Liver (tissue), 8 donors: ENCODE measurements at regions not wholly inside any gene's neighbourhood (a gene's known extent, or its start where the extent isn't known, plus 50 kb on each side); places are given as distances from the start of the nearest gene placed in this dataset.

Source experiments
- DNase-seq: peaks from one replicate; pipeline ENCODE4 v3.0.0-alpha.2; 2017; ENCODE audit warnings: low spot score
- H3K27ac ChIP-seq, 2 donors: one replicate each; pipeline ENCODE4 v1.7.0; 2013; ENCODE audit warnings: inconsistent platforms in 2 of 2, low read length in 2 of 2, control low read depth in 1 of 2, low read depth in 1 of 2, mild to moderate bottlenecking in 1 of 2
- H3K27me3 ChIP-seq, 4 donors: one replicate each; pipeline versions ENCODE4 v1.6.1 to v1.7.0; 2013; ENCODE audit warnings: low read length in 3 of 4, inconsistent platforms in 1 of 4, mild to moderate bottlenecking in 1 of 4, moderate library complexity in 1 of 4; ENCODE audit not compliant: control insufficient read depth in 4 of 4, insufficient read depth in 4 of 4
- H3K36me3 ChIP-seq, 4 donors: one replicate each; pipeline versions ENCODE4 v1.6.1 to v1.7.0; 2013; ENCODE audit warnings: low read length in 3 of 4, mild to moderate bottlenecking in 3 of 4, low read depth in 1 of 4, moderate library complexity in 1 of 4; ENCODE audit not compliant: control insufficient read depth in 4 of 4, insufficient read depth in 3 of 4
- H3K4me1 ChIP-seq, 4 donors: one replicate each; pipeline versions ENCODE4 v1.6.1 to v1.7.0; 2013; ENCODE audit warnings: low read length in 3 of 4, mild to moderate bottlenecking in 3 of 4, moderate library complexity in 1 of 4; ENCODE audit not compliant: control insufficient read depth in 4 of 4, insufficient read depth in 4 of 4
- H3K4me3 ChIP-seq, 3 donors: one replicate each; pipeline versions ENCODE4 v1.6.1 to v1.7.0; 2013; ENCODE audit warnings: low read length in 3 of 3, control low read depth in 1 of 3, low read depth in 1 of 3, mild to moderate bottlenecking in 1 of 3
- H3K9ac ChIP-seq, 2 donors: one replicate each; pipeline ENCODE4 v1.7.0; 2013; ENCODE audit warnings: low read length in 2 of 2, mild to moderate bottlenecking in 2 of 2, moderate library complexity in 2 of 2, control low read depth in 1 of 2, low read depth in 1 of 2
- H3K9me3 ChIP-seq, 4 donors: one replicate each; pipeline versions ENCODE4 v1.6.1 to v1.7.0; 2013; ENCODE audit warnings: low read length in 3 of 4; ENCODE audit not compliant: control insufficient read depth in 4 of 4
- EGR1 ChIP-seq, 2 donors: IDR thresholded peaks; 2 replicates each; pipeline ENCODE4 v1.6.1; 2016 to 2018; ENCODE audit warnings: antibody characterized with exemption in 2 of 2, low read depth in 2 of 2
- FOXA2 ChIP-seq: IDR thresholded peaks from 2 replicates; pipeline ENCODE4 v1.6.1; 2016; ENCODE audit warnings: antibody characterized with exemption
- GABPA ChIP-seq, 2 donors: IDR thresholded peaks in 1 of 2; conservative IDR thresholded peaks in 1 of 2; 2 replicates each; pipeline ENCODE4 v1.6.1; 2016; ENCODE audit warnings: antibody characterized with exemption in 2 of 2, mild to moderate bottlenecking in 1 of 2, moderate library complexity in 1 of 2
- HNF4A ChIP-seq, 2 donors: conservative IDR thresholded peaks; 2 replicates each; pipeline ENCODE4 v1.6.1; 2016; ENCODE audit warnings: antibody characterized with exemption in 2 of 2, mild to moderate bottlenecking in 2 of 2
- HNF4G ChIP-seq: IDR thresholded peaks from 2 replicates; pipeline ENCODE4 v1.6.1; 2016; ENCODE audit warnings: antibody characterized with exemption
- JUND ChIP-seq, 2 donors: IDR thresholded peaks; 2 replicates each; pipeline ENCODE4 v1.6.1; 2016; ENCODE audit warnings: antibody characterized with exemption in 2 of 2
- MAX ChIP-seq: IDR thresholded peaks from 2 replicates; pipeline ENCODE4 v1.6.1; 2016; ENCODE audit warnings: antibody characterized with exemption
- NR2F2 ChIP-seq: IDR thresholded peaks from 2 replicates; pipeline ENCODE4 v1.6.1; 2016; ENCODE audit warnings: antibody characterized with exemption
- RAD21 ChIP-seq, 2 donors: IDR thresholded peaks; 2 replicates each; pipeline ENCODE4 v1.6.1; 2016; ENCODE audit warnings: antibody characterized with exemption in 2 of 2, mild to moderate bottlenecking in 2 of 2
- RXRA ChIP-seq, 2 donors: IDR thresholded peaks; 2 replicates each; pipeline ENCODE4 v1.6.1; 2017 to 2018; ENCODE audit warnings: antibody characterized with exemption in 2 of 2, mild to moderate bottlenecking in 1 of 2
- SP1 ChIP-seq: IDR thresholded peaks from 2 replicates; pipeline ENCODE4 v1.6.1; 2018; ENCODE audit warnings: antibody characterized with exemption, mild to moderate bottlenecking
- TAF1 ChIP-seq: conservative IDR thresholded peaks from 2 replicates; pipeline ENCODE4 v1.6.1; 2016; ENCODE audit warnings: antibody characterized with exemption, mild to moderate bottlenecking
- YY1 ChIP-seq: IDR thresholded peaks from 2 replicates; pipeline ENCODE4 v1.6.1; 2016; ENCODE audit warnings: antibody characterized with exemption, mild to moderate bottlenecking
- ZBTB33 ChIP-seq: IDR thresholded peaks from 2 replicates; pipeline ENCODE4 v1.6.1; 2016; ENCODE audit warnings: antibody characterized with exemption
- WGBS: extraction: QIAGEN DNeasy Blood & Tissue Kit; methylation state at CpG from one replicate; pipeline ENCODE4 v1.1.7; 2013; 5-methylcytosine and 5-hydroxymethylcytosine counted together
- TF ChIP-seq, protein P1 (sequence below): IDR thresholded peaks from 2 replicates; pipeline ENCODE4 v1.6.1; 2016; ENCODE audit warnings: antibody characterized with exemption, mild to moderate bottlenecking
- TF ChIP-seq, protein P2 (sequence below): fragments of 150-350 bp; IDR thresholded peaks from 2 replicates; pipeline ENCODE4 v1.5.1; 2017; ENCODE audit warnings: improper control_type of control experiment, low read depth, low read length; ENCODE audit not compliant: missing input control
- donor health status: healthy.
- donor health status: healthy.
- donor health status: healthy.
- donor health status: healthy.
- donor health status: healthy.

GRCh38 chr9:105132606-105133005, 111.8 kb upstream of the SLC44A1 start:
- DNase-seq: no peak
- Histone ChIP-seq H3K4me3 (no peak overlapping the region), H3K27ac (no peak overlapping the region), H3K9me3 (no peaks in the 10 kb centered on the region), H3K27me3 (no peaks in the 10 kb centered on the region), H3K36me3 (no peaks in the 10 kb centered on the region), H3K4me1 (no peaks in the 10 kb centered on the region), H3K9ac (no peak overlapping the region)
- WGBS: 80% methylated on average over 2 of the region's 2 CpGs
- TF ChIP-seq, protein P1, sequence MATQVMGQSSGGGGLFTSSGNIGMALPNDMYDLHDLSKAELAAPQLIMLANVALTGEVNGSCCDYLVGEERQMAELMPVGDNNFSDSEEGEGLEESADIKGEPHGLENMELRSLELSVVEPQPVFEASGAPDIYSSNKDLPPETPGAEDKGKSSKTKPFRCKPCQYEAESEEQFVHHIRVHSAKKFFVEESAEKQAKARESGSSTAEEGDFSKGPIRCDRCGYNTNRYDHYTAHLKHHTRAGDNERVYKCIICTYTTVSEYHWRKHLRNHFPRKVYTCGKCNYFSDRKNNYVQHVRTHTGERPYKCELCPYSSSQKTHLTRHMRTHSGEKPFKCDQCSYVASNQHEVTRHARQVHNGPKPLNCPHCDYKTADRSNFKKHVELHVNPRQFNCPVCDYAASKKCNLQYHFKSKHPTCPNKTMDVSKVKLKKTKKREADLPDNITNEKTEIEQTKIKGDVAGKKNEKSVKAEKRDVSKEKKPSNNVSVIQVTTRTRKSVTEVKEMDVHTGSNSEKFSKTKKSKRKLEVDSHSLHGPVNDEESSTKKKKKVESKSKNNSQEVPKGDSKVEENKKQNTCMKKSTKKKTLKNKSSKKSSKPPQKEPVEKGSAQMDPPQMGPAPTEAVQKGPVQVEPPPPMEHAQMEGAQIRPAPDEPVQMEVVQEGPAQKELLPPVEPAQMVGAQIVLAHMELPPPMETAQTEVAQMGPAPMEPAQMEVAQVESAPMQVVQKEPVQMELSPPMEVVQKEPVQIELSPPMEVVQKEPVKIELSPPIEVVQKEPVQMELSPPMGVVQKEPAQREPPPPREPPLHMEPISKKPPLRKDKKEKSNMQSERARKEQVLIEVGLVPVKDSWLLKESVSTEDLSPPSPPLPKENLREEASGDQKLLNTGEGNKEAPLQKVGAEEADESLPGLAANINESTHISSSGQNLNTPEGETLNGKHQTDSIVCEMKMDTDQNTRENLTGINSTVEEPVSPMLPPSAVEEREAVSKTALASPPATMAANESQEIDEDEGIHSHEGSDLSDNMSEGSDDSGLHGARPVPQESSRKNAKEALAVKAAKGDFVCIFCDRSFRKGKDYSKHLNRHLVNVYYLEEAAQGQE: no peak
- no peak for TF ChIP-seq RXRA (IDR thresholded peaks at IDR 0.05)
- no peak for TF ChIP-seq FOXA2
- no peak for TF ChIP-seq ZBTB33
- no peak for TF ChIP-seq RAD21 (IDR thresholded peaks at IDR 0.05)
- TF ChIP-seq JUND (IDR thresholded peaks at IDR 0.05): no peak
- TF ChIP-seq EGR1 (IDR thresholded peaks at IDR 0.05; ENCODE audit: low read depth in 2 of 2): no peak
- TF ChIP-seq, protein P2, sequence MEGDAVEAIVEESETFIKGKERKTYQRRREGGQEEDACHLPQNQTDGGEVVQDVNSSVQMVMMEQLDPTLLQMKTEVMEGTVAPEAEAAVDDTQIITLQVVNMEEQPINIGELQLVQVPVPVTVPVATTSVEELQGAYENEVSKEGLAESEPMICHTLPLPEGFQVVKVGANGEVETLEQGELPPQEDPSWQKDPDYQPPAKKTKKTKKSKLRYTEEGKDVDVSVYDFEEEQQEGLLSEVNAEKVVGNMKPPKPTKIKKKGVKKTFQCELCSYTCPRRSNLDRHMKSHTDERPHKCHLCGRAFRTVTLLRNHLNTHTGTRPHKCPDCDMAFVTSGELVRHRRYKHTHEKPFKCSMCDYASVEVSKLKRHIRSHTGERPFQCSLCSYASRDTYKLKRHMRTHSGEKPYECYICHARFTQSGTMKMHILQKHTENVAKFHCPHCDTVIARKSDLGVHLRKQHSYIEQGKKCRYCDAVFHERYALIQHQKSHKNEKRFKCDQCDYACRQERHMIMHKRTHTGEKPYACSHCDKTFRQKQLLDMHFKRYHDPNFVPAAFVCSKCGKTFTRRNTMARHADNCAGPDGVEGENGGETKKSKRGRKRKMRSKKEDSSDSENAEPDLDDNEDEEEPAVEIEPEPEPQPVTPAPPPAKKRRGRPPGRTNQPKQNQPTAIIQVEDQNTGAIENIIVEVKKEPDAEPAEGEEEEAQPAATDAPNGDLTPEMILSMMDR: no peak
- no peak for TF ChIP-seq YY1
- TF ChIP-seq MAX: no peak
- TF ChIP-seq NR2F2: no peak
- no peak for TF ChIP-seq HNF4A (conservative IDR thresholded peaks at IDR 0.05)
- TF ChIP-seq SP1: no peak
- no peak for TF ChIP-seq GABPA (IDR thresholded peaks at IDR 0.05 in 1 of 2, conservative IDR thresholded peaks at IDR 0.05 in 1 of 2)
- no peak for TF ChIP-seq TAF1
- TF ChIP-seq HNF4G: no peak

DNA sequence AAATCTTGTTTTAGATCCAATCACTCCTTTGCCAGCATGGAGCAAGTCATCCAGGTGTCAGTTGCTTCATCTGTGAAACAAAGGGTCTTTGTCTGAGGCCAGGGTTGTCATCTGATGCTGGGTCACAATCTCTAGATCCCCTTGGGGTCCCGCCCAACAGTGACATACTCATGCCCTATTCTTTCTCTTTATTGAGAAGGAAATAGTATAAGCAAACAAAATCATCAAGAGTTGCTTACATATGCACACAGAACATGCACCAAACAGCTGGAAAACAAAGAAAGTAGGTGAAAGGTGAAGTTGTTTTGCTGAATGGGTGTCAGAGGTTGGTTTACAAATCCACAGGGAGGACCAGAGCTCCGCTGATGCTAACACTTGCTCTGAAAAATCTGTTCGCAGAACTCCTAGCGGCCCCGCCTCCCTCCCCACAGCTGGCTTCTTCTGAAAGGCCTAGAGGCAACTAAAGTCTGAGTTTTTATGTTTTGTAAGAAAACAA, 106.1 kb upstream of the SLC44A1 start:
- DNase-seq: no peak
- Histone ChIP-seq H3K4me3 (no peak overlapping the region), H3K9me3 (no peaks in the 10 kb centered on the region), H3K27me3 (no peaks in the 10 kb centered on the region), H3K36me3 (no peaks in the 10 kb centered on the region), H3K27ac (no peak overlapping the region), H3K4me1 (peaks cover 0 to 4% (median 1%) of the 10 kb centered on the region in 4 donors), H3K9ac (no peak overlapping the region)
- 65% methylated on average over 5 of the region's 5 CpGs for WGBS
- TF ChIP-seq SP1 (peak; percentile 56), HNF4A (conservative IDR thresholded peaks at IDR 0.05) (peak; percentile 7 to 25), EGR1 (IDR thresholded peaks at IDR 0.05; ENCODE audit: low read depth in 2 of 2) (no peak), MAX (no peak), NR2F2 (no peak), RXRA (IDR thresholded peaks at IDR 0.05) (peak; percentile 69 to 75), FOXA2 (peak; percentile 32), RAD21 (IDR thresholded peaks at IDR 0.05) (peak; percentile 12 to 21)
- TF ChIP-seq, protein P1: no peak
